SK-N-DZ (cell line): ENCODE measurements at regions not wholly inside any gene's neighbourhood (a gene's known extent, or its start where the extent isn't known, plus 50 kb on each side); places are given as distances from the start of the nearest gene placed in this dataset.

Source experiments
- DNase-seq: peaks from one replicate; pipeline ENCODE4 v3.0.0-alpha.2; 2015; ENCODE audit warnings: low spot score

GRCh38 chr15:46815240-46815639 is 902.1 kb upstream of the SEMA6D start:
- DNase-seq, result no peak

GRCh38 chr15:46815765-46816164 is 901.5 kb upstream of the SEMA6D start:
- peak; percentile 18 for DNase-seq

GRCh38 chr15:46848704-46849103 is 868.6 kb upstream of the SEMA6D start:
- DNase-seq, result no peak

GRCh38 chr15:46853600-46853999 is 863.7 kb upstream of the SEMA6D start:
- no peak for DNase-seq

- no peak for DNase-seq
Observed at GRCh38 chr15:46854564-46854963, 862.7 kb upstream of the SEMA6D start.

- DNase-seq, result no peak
Observed at GRCh38 chr15:46855388-46855787, 861.9 kb upstream of the SEMA6D start.

GRCh38 chr15:46856839-46857502 is 860.3 kb upstream of the SEMA6D start:
- no peak for DNase-seq

GRCh38 chr15:46858150-46858549 is 859.2 kb upstream of the SEMA6D start:
- DNase-seq, result peak; percentile 72

- DNase-seq, result no peak
Observed at GRCh38 chr15:46861796-46862195, 855.5 kb upstream of the SEMA6D start.

GRCh38 chr15:46865155-46865554 is 852.1 kb upstream of the SEMA6D start:
- DNase-seq, result no peak

GRCh38 chr15:46872286-46872980 is 844.9 kb upstream of the SEMA6D start:
- no peak for DNase-seq

GRCh38 chr15:46872981-46873330 is 844.3 kb upstream of the SEMA6D start:
- no peak for DNase-seq

GRCh38 chr15:46879032-46879770 is 838.1 kb upstream of the SEMA6D start:
- DNase-seq, result peak; percentile 92

- DNase-seq, result no peak
Observed at GRCh38 chr15:46880791-46881190, 836.5 kb upstream of the SEMA6D start.

GRCh38 chr15:46892621-46893160 is 824.6 kb upstream of the SEMA6D start:
- peak; percentile 67 for DNase-seq

- no peak for DNase-seq
Observed at GRCh38 chr15:46894644-46895043, 822.7 kb upstream of the SEMA6D start.

GRCh38 chr15:46897266-46897665 is 820.0 kb upstream of the SEMA6D start:
- peak; percentile 72 for DNase-seq

- DNase-seq, result no peak
Observed at GRCh38 chr15:46901001-46901400, 816.3 kb upstream of the SEMA6D start.

GRCh38 chr15:46917721-46918252 is 799.5 kb upstream of the SEMA6D start:
- DNase-seq, result no peak

- DNase-seq, result no peak
Observed at GRCh38 chr15:46918462-46919140, 798.7 kb upstream of the SEMA6D start.

- peak; percentile 15 for DNase-seq
Observed at GRCh38 chr15:46921891-46922290, 795.4 kb upstream of the SEMA6D start.

- DNase-seq, result no peak
Observed at GRCh38 chr15:46930426-46930825, 786.9 kb upstream of the SEMA6D start.
